COLO668 (cell line): ENCODE measurements at regions not wholly inside any gene's neighbourhood (a gene's known extent, or its start where the extent isn't known, plus 50 kb on each side); places are given as distances from the start of the nearest gene placed in this dataset.

ENCODE experiments used
- DNase-seq: peaks from one replicate; lab custom pipeline; 2025; ENCODE audit not compliant: unreplicated experiment; lab: John Stamatoyannopoulos, UW

GRCh38 chr3:21142031-21142430 is 609.0 kb downstream of the ZNF385D start:
- DNase-seq: no peak

- DNase-seq: no peak
Measured at GRCh38 chr3:21140785-21141184, 610.2 kb downstream of the ZNF385D start.

- DNase-seq: no peak
Measured at GRCh38 chr3:21138085-21138484, 612.9 kb downstream of the ZNF385D start.

GRCh38 chr3:21132896-21133295 is 618.1 kb downstream of the ZNF385D start:
- DNase-seq: no peak

- DNase-seq: no peak
Measured at GRCh38 chr3:21120826-21121225, 630.2 kb downstream of the ZNF385D start.

GRCh38 chr3:21117370-21117769 is 633.6 kb downstream of the ZNF385D start:
- no peak for DNase-seq

GRCh38 chr3:21109056-21109455 is 642.0 kb downstream of the ZNF385D start:
- DNase-seq: no peak

- no peak for DNase-seq
Measured at GRCh38 chr3:21105784-21106183, 645.2 kb downstream of the ZNF385D start.

- no peak for DNase-seq
Measured at GRCh38 chr3:21100656-21101359, 650.2 kb downstream of the ZNF385D start.

GRCh38 chr3:21094686-21095085 is 656.3 kb downstream of the ZNF385D start:
- no peak for DNase-seq

GRCh38 chr3:21073561-21073960 is 677.4 kb downstream of the ZNF385D start:
- no peak for DNase-seq

GRCh38 chr3:21067031-21067813 is 683.8 kb downstream of the ZNF385D start:
- DNase-seq: no peak

- no peak for DNase-seq
Measured at GRCh38 chr3:21062831-21063294, 688.1 kb downstream of the ZNF385D start.

- no peak for DNase-seq
Measured at GRCh38 chr3:21059404-21059803, 691.6 kb downstream of the ZNF385D start.

- no peak for DNase-seq
Measured at GRCh38 chr3:21056293-21056692, 694.7 kb downstream of the ZNF385D start.

- no peak for DNase-seq
Measured at GRCh38 chr3:21055015-21055414, 696.0 kb downstream of the ZNF385D start.

- no peak for DNase-seq
Measured at GRCh38 chr3:21054064-21054463, 696.9 kb downstream of the ZNF385D start.

GRCh38 chr3:21049334-21050062 is 701.5 kb downstream of the ZNF385D start:
- DNase-seq: no peak

GRCh38 chr3:21043139-21043538 is 707.9 kb downstream of the ZNF385D start:
- DNase-seq: no peak

- no peak for DNase-seq
Measured at GRCh38 chr3:21042184-21042583, 708.8 kb downstream of the ZNF385D start.

- DNase-seq: no peak
Measured at GRCh38 chr3:21041621-21042020, 709.4 kb downstream of the ZNF385D start.

GRCh38 chr3:21036888-21037287 is 714.1 kb downstream of the ZNF385D start:
- no peak for DNase-seq
